HG02798 (cell line): ENCODE measurements at regions not wholly inside any gene's neighbourhood (a gene's known extent, or its start where the extent isn't known, plus 50 kb on each side); places are given as distances from the start of the nearest gene placed in this dataset.

Source experiments
- ATAC-seq: cut with Tn5 transposase; IDR thresholded peaks from one replicate; pipeline ENCODE4 v1.9.1; 2021; ENCODE audit warnings: mild to moderate bottlenecking; ENCODE audit not compliant: unreplicated experiment, poor library complexity

DNA sequence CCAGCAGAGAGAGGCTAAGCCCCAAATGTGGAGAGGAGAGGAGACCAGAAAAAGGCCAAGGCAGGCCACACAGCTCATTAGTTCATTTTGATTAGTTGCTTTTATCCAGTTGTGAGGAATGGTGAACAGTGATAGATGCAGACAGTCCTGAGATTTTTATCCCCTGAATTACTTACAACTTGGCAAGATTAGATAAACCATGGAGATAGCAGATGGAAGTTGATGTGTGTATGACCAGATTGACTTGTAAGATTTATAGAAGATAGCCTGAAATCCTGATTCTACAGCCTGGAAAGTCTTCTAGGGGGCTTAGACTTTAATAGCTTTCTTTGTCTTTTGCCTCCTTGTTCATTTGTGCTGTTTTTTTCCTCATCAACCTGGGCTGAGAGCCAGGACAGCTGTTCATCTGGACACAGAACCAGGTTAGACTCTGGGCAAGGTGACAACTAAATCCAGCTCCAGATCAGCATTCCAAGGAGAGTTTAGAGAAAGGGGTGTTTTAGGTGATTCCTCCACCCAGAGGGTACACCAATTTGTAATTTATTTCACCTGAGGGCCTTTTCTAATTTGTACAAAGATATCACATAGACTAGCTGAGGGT lies 215.5 kb downstream of the SPATA18 start:
- ATAC-seq = no peak

DNA sequence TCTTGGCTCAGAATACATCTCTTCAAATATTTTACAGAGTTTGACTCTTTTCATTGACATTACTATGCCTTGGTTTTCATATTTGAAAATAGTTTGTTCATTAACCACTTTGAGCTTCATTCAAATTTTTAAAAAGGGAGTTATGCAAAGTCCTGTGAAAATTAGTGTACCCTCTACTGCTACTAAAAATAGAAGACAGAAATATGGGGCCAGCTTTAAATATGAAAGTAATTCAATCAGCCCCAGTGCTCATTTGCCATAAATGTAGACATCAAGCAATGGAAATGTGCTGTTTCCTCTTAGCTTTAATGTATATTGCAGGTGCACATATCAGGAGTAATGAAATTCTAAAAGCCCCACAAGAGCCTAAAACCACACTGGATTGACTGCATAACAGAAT lies 218.7 kb downstream of the SPATA18 start:
- no peak for ATAC-seq

DNA sequence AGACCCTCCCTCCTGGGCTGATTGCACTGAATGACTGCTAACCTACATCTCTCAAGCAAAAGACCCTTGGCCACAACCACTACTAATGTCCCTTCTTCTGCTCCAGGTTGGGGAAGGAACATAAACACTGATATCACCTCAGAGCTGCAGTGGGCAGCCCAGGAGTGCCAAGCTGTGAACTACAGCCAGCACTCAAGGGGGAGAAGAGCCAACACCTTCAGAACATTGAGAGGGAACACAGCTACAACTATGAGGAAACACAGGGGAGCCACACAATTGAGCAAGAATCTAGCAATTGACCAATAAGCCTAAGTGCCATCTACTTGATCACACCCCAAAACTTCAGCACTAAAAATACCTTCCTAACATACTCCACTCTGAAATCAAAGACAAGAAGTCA lies 222.8 kb downstream of the SPATA18 start:
- ATAC-seq = no peak

DNA sequence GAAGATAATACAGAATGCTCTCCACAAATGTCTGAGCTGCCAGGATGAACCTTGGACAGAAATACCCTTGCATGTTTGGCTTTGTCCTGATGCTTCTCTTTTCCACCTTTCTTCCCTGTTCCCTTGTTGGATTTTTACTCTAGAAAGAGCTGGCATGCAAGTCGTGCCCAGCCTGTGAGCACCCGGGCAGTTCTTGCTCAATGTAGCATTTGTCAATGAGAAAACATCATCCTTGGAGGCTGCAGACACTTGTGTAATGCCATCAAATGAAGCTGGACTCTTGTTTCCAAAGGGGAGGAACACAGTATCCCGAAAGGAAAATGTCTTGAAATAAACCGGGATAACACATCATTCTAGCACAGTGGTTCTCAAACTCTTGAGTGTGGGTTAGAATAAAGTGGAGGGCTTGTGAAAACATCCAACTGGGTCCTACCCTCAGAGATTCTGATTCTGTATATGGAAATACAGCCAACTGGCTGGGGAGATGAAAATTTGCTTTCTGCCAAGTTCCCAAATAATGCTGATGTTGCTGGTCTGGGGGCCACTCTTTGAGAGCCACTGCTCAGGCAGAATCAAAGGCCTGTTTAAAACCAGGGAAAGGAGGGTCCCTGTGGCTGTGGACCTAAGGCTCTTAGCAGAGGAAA lies 237.2 kb downstream of the SPATA18 start:
- no peak for ATAC-seq

DNA sequence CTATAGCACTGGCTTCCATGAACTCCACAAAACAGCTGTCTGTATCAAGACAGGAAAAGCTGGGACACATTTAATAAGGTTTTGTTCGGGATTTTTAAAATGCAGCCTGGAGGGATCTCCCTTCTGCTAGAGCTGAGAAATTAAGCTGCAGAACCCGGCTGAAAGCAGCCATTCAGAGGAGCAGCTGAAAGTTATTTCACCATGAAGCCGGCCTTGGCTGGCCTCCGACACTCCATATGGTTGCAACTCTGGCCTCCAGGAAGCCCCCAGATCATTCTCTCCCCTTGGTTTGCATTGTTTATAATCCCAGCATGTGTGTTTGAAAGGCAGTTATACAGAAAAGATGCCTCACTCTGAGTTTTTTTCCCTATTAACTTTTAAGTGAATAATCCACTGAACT lies 239.4 kb downstream of the SPATA18 start:
- ATAC-seq = no peak

DNA sequence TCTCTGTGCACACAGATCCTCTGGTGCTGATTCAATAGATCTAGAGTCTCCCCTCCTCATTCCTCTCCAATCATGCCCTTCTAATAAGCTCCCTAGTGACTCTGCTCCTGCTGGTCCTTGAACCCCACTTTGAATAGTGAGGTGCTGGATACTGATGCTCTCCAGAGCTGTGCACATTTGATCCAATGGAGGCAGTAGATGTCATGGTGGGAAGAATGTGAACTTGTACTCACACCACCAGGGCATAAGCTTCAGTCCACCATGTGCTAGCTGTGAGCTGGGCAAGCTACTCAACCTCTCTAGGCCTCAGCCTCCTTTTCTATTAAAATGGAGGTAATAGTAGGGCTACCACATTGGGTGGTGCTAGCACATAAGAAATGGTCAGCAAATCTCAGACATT lies 241.1 kb downstream of the SPATA18 start:
- no peak for ATAC-seq

DNA sequence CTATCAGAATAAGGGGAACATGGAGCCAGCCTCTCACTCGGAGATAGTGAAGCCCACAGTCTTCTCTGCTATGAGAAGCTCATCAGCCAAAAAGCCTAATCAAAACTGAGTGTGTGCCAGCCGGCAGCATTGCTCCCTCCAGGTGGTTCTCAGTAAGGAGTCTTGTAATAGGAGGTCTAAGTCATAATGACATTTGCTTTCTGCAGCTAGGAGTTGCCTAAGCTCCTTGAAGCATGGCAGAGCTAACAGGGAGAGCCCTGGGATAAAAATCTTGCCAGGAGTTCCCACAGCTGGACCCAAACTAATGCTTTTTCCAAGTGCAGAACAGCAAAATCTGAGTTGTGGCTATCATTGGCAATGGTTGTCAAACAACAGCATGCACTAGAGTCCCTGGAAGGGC lies 245.2 kb downstream of the SPATA18 start:
- no peak for ATAC-seq

DNA sequence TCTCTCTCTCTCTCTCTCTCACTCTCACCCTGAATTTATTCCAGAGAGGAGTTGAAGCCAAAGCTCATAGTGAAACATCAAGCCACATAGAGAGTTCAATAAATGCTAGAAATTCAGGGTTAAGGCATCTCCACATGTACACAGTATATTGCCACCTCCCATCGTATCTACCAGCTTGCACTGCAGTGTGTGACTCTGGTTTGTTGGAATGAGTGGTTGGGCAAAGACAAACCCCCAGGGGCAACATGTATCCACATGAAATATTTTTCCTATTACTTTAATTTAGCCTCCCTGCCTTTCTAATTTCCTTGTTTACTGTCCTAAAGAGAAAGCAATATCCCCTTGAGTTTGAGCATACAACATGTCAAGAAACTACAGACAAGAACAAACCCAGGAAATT lies 247.3 kb downstream of the SPATA18 start:
- ATAC-seq = no peak

DNA sequence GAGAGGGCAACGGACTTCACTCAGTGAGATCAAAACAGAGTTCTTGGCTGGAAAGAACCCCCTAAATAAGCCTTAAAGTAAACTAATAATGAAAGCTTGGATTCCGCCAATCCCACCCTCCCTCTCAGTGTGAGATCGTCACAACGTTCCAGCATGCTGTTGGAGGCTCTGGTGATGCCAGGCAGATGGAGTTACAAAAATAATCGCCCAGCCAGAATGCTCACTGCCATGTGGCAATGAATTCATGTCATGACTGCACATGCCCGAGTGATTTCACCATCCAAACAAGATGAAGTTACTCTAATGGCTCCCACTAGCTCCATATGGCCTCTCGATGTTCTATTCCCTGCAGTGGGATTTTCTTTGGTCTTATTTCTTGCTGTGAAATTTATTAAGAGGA lies 248.0 kb downstream of the SPATA18 start:
- ATAC-seq = no peak

DNA sequence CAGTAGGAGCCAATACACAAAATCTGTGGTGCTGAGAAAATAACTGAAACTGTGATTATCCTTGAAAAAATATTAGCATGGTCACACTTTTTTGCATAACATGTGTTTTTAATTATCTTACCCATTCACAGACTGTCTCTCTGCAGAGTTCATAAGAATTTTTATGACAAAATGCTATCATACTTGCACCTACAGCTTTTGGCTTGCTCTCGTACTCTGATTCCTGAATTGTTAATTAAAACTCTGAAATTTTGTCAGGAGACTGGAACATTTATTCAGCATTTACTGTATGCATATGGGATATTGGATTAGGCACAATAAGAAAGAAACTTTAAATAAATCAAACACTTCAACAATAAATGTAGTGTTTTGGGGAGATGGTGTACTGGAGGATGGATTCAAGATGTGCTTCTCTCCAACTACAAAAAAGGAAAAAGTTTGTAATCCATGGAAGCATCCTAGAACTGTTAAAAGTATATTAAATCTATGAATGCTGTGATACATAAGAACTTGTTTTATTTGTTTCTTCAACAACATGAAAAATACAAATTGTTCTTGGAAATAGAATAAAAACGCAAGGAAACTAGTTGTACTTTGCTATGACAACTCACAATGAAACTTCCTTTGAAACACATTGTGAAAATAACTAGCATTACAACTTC lies 260.5 kb downstream of the SPATA18 start:
- no peak for ATAC-seq

DNA sequence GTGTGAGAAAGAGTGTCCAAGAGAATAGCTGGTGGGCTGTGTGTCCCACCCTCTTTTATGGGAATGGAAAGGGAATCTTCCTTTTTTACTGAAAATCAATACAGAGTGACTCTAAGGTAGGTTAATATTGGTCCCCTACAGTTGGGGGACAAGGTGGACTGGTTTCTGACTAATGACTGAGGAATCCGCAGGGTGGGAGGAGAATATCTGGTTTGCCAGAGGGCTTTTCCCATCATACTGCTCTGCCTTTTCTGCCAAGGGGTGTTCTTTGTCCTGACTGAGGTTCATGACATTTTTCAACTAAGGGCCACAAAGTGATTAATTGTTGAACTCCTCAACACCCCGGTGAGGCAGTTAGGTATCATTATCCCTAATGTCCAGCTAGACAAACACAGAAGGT lies 261.6 kb downstream of the SPATA18 start:
- no peak for ATAC-seq

DNA sequence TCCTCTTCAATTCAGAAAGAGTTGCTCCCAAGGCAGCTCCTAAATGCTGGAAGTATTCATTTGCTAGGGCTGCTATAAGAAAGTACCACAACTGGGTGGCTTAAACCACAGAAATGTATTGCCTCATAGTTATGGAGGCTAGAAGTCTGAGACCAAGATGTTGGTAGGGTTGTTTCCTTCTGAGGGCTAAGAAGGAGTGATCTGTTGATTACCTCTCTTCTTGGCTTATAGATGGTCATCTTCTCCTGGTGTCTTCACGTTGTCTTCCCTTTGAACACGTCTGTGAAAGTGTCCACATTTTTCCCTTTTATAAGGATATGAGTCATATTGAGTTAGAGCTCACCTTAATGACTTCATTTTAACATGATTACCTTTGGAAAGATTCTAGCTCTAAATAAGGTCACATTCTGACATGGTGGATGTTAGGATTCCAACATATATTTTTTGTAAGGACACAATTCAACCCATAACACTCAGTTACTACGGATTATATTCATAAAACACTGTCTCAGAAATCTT lies 266.3 kb downstream of the SPATA18 start:
- no peak for ATAC-seq

DNA sequence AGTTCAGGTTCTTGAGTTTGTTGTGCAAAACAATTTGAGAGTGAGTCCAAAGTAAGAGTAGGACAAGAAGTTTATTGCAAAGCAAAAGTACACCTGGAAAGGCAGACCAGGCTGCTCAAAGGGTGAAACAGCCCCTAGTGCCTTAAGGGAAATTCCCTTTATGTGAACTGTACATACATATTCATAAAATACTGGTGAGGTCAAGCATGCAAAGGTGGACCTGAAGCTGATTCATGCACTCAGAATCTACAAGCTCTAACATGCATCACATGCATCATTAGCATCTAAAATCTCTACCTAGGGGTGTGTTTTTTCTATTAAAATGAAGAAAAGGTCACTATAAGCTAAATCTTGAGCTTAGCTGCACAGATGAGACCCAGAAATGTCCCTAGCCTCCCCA lies 266.9 kb downstream of the SPATA18 start:
- no peak for ATAC-seq

DNA sequence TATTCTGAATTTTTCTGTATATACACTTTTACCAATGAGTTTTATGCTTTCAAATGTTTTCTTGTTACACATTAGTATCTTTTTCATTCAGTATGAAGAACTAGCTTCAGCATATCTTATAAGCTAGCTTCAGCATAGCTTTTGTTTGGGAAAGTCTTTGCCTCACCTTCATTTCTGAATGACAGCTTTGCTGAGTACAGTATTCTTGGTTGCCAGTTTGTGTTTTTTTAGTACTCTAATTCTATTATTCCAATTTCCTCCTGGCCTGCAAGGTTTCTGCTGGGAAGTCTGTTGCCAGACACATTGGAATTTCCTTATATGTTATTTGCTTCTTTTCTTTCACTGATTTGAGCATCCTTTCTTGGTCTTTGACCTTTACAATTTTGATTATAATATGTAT lies 278.8 kb downstream of the SPATA18 start:
- no peak for ATAC-seq

DNA sequence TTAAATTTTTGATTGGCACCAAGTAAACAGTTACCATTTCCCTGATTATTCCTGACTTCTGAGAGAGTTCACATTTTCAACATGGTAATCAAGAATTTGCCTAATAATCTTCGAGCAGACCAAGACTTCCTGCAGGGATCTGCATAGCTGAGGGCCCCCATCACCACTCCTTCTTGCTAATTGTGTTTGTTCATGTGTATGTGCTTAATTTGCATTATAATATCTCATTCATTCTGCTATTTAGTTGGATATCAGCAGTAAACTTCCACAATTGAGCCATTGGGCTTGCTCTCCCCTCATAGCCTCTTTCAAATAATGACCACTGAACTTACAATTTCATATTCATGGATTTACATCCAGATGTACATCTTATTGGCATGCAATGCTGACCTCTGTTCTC lies 292.5 kb downstream of the SPATA18 start:
- ATAC-seq = no peak

DNA sequence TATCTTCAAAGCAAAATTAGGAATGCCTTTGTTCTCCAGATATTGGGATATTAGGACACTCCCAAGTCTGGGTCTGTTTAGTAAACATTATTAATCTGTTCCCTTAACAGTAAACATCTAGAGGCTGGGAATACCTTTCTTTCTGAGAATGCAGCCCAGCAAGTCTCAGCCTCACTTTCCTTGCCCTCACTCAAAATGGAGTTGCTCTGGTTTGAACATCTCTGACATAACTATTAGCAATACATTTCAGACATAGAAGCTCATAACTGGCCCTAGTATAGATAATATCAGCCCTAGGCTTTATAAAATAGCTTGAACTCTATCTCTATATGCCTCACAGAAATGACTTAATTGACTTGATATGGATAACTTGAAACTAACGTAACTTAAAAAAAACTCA lies 299.8 kb downstream of the SPATA18 start:
- no peak for ATAC-seq

DNA sequence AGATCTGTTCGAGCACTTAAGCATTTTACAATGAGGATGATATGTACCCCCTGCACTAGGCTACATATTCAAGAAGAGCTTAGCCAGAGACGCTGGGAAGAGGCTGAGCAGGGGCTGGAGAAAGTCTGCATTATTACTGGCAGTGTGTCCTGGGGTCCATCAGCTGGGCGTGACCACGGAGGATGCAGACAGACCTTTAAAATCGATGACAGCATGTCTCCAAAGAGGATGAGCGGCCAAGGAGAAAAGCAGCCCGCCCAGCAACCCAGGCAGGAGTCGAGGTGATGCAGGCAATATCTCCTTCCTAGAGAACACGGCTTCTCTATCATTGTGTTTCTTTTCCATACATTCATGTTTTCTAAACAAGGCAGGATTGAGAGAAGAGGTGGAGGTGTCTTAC lies 300.7 kb downstream of the USP46 start:
- ATAC-seq = no peak

DNA sequence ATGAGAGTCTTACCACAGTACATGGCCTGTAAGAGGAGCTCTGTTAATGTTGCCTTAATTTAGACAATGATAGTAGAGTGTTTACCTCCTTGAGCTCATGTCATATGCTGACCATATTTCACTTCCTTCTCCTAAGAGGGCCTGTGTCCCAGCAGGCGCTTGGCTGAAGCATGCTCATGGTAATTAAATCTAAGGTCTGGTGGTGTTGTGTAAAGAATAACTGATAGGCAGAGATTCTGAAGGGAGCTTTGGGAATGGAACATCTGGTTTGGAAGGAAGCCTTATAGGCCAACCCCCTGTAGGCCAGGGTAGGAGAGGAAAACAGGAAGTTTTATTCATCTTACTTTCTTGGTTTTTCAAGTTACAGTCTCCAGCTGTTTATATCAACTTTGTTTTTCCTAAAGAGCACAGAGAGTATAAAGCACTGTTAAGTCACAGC lies 300.2 kb downstream of the USP46 start:
- no peak for ATAC-seq

DNA sequence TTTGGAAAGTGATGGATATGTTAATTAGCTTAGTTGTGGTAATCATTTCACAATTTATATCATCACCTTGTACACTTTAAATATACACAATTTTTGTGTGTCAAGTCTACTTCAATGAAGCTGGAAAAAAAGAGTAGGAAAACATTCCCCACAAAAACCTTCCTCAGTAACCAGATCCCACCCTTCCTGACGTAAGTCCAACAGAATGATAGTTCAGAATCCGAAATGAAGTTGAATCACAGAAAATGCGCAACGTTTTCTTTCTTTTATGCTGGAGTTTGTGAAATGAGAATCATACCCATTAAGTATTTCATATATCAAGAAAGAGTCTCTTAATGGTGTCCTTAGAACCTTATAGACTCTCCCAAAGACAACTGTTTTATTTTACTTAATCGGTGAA lies 292.9 kb downstream of the USP46 start:
- ATAC-seq = no peak

DNA sequence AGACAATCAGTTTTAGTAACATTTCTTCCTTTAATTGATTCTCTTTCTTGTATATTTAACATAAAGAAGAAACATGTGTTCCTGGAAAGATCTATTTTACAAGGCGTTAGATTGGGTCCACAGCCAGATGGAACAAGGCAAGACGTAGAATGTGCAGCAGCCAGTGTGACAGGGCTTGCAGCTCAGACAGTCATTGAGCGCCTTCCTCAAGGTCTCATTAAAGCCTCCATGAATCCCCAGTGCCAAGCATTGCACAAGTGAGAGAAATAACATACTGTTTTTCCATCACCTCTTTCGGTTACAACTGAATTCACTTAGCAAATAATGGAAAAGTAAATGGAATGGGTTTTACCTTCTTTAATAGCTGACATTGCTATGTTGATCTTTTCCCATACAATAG lies 292.5 kb downstream of the USP46 start:
- ATAC-seq = no peak

DNA sequence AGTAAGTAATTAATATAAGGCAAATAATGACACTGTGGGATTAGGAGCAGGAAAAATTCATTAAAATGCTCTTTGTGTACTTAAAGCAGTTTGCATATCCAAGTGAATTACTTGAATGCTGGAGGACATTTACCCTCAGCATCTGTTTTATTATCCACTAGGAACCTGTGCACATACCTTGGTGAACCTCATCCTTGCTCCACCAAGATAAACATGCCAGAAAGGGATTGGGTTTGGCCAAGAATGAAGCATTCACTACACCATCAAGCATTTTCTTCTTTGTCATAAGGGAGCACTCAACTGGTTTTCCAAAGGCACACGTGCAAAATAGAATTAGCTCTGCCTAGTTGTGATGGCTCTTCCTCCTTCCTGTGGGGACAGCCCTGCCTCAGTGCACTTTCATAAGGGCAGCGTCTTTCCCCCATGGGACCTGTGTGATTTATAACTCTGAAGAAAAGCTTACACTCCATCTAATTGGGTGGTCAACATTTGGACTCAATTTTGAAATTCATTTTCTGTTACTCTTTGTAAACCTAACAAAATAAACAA lies 291.7 kb downstream of the USP46 start:
- no peak for ATAC-seq
